GM13977 (cell line): ENCODE measurements at regions not wholly inside any gene's neighbourhood (a gene's known extent, or its start where the extent isn't known, plus 50 kb on each side); places are given as distances from the start of the nearest gene placed in this dataset.

Experiments
- DNase-seq: peaks from one replicate; pipeline ENCODE4 v3.0.0; 2012; ENCODE audit warnings: low spot score
- in situ Hi-C: fragments of 300-500 bp; cut with MboI; formaldehyde crosslinking; loops from one replicate; pipeline ENCODE4 v1.12.0; 2022; ENCODE audit warnings: low sequenced_read_pairs, low pct_unique_long_range_greater_than_20kb, mixed read lengths, inconsistent platforms; ENCODE audit not compliant: unreplicated experiment
- TF ChIP-seq, protein P1 (sequence below): IDR thresholded peaks from 2 replicates; pipeline ENCODE4 v1.5.1; 2012; ENCODE audit warnings: mild to moderate bottlenecking, control low read depth; ENCODE audit not compliant: insufficient read depth; ENCODE audit errors: extremely low read depth, missing control alignments

- TF ChIP-seq, protein P1, sequence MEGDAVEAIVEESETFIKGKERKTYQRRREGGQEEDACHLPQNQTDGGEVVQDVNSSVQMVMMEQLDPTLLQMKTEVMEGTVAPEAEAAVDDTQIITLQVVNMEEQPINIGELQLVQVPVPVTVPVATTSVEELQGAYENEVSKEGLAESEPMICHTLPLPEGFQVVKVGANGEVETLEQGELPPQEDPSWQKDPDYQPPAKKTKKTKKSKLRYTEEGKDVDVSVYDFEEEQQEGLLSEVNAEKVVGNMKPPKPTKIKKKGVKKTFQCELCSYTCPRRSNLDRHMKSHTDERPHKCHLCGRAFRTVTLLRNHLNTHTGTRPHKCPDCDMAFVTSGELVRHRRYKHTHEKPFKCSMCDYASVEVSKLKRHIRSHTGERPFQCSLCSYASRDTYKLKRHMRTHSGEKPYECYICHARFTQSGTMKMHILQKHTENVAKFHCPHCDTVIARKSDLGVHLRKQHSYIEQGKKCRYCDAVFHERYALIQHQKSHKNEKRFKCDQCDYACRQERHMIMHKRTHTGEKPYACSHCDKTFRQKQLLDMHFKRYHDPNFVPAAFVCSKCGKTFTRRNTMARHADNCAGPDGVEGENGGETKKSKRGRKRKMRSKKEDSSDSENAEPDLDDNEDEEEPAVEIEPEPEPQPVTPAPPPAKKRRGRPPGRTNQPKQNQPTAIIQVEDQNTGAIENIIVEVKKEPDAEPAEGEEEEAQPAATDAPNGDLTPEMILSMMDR, result no peak
- in situ Hi-C loops, result no loop called here
- DNase-seq, result no peak
Measured at GRCh38 chr9:27768781-27769180, 195.5 kb upstream of the C9orf72 start.

DNA sequence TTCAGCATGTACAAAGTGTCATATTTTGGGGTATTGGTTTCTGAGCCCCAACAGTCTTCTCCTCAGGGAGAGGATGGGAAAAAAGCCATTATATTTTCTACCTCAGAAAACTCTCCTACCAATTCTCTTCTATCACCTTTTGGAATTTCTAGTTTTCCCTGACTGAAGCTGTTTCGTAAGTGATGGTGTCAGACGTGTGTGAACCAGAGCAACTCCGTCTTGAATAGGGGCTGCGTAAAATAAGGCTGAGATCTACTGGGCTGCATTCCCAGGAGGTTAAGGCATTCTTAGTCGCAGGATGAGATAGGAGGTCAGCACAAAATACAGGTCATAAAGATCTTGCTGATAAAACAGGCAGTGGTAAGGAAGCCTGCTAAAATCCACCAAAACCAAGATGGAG lies 197.3 kb upstream of the C9orf72 start:
- TF ChIP-seq, protein P1, result no peak
- in situ Hi-C loops, result no loop called here
- no peak for DNase-seq

DNA sequence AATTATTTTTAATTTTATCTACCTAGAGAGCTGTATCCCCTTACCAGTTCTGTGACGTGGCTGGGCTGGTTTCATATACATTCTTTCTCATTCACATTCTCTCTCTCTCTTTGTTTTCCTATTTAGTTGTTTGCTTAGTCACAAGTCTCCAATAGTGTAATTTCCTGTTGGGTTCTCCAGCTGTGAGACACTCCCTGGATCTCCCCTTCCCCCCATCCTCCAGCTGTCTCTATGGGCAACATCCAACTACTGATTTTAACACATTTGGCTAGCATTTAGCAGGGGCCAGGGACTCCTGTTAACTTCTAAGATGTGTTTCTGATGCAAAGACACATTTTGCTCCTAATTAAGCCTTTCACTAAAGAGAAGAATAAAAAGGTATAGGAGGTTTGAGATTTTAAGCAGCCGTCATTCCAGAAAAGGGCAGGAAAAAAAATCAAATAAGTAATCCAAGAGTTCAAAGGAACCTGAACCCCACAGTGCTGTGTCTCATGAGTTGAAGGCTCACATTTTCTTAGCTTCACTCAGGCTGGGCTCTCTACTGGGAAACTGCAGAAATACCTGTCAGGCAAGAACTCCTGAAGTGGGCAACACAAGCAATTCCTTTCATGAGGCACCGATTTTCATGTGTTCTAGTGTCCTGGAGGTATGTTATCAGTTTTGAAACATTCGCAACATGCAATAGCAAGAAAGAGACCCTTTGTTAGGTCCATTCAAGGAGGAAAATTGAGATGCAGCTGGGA lies 198.7 kb upstream of the C9orf72 start:
- TF ChIP-seq, protein P1, result no peak
- no peak for DNase-seq
- in situ Hi-C loops, result no loop called here

DNA sequence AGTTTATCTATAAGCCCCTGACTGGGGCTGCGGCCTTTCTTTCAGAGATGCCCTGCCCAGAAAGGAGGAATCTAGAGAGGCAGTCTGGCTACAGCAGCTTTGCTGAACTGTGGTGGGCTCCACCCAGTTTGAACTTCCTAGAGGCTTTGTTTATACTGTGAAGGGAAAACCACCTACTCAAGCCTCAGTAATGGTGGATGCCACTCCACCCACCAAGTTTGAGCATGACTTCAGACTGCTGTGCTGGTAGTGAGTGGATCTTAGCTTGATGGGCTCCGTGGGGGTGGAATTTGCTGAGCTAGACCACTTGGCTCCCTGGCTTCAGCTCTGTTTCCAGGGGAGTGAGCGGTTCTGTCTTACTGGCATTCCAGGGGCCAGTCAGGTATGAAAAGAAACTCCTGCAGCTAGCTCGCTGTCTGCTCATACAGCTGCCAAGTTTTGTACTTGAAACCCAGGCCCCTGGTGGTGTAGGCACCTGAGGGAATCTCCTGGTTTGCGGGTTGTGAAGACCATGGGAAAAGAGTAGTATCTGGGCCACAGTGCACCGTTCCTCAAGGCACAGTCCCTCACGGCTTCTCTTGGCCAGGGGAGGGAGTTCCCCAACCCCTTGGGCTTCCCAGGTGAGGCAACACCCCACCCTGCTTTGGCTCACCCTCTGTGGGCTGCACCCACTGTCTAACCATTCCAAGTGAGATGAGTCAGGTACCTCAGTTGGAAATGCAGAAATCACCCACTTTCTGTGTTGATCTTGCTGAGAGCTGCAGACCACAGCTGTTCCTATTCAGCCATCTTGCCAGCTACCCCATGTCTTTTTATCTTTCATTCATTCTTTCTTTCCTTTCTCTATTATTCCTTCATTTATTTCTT lies 211.8 kb upstream of the C9orf72 start:
- TF ChIP-seq, protein P1, result no peak
- no peak for DNase-seq
- in situ Hi-C loops, result no loop called here

DNA sequence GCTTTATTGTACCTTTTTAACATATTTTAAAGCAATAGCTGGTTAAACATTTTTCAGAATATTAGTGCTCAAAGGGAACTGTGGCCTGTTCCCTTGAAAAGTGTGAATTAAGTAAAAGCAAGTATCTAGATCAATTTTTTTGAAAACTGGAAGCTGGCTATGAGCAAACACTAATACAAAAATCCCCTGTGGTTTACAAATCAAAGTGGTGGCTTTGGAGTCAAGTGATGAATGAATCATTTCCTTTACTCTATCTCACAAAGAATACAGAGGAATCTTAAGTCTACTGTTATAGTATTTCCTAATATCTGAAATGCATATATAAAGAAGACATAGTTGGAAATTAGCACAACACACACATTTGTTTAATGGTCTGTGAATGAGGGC lies 212.4 kb upstream of the C9orf72 start:
- DNase-seq, result peak; percentile 3
- TF ChIP-seq, protein P1, result no peak
- in situ Hi-C loops, result no loop called here

DNA sequence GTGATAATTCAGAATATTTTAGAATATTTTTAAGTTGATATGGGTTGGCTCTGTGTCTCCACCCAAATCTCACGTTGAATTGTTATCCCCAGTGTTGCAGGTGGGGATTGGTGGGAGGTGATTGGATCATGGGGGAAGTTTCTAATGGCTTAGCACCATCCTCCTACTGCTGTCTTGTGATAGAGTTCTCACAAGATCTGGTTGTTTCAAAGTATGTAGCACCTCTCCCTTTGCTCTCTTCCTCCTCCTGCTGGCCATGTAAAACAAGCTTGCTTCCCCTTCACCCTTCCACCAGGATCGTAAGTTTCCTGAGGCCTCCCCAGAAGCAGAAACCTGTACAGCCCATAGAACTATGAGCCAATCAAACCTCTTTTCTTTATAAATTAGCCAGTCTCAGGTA lies 214.6 kb upstream of the C9orf72 start:
- in situ Hi-C loops, result no loop called here
- no peak for DNase-seq
- TF ChIP-seq, protein P1, result no peak
